CD4-positive, alpha-beta T cell treated with Interferon gamma for 1 hour (primary cell): ENCODE measurements at regions not wholly inside any gene's neighbourhood (a gene's known extent, or its start where the extent isn't known, plus 50 kb on each side); places are given as distances from the start of the nearest gene placed in this dataset.

Experiments used
- DNase-seq: peaks from one replicate; pipeline ENCODE4 v3.0.0-alpha.2; 2020

DNA sequence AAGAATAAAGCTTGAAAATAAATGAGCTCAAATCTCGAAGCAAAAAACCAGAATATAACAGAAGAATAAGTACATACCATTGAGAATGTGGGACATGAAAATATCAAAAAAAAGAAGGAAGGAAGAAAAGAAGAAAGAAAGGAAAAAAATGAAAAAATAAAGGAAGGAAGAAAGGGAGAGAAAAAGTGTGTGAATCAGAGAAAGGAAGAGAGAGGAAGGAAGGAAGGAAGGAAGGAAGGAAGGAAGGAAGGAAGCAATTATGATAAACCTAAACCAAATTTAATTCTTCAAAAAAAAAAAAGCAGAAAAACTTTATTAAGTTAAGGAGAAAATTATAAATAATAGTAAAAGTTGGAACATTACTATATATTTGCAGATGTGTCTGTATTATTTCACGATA is 949.8 kb downstream of the NLGN4X start:
- DNase-seq = no peak

DNA sequence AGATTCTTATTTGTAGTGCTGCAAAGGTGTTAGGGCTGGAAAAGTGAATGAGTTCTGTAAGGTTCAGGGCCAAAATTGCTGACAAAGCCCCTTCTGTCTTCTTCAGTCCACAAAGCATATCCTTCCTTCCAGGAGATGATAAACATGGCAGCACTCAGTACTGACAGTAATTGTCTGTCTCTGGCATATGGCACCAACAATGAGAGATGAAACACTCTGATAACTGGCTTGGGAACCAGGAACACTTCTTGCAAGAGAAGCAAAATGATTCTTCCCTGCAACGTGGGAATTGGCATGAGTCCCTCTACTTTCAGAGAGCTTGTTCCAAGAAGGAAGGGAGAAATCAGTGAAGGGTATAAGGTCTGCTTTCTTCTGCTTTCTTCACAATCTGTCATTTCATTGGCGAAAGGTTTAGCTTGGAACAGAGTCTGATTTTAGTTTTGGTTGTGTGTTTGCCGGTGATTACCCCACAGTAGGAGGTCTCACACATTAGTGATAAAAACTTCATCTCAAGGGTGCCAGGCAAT is 963.3 kb downstream of the NLGN4X start:
- DNase-seq = no peak

DNA sequence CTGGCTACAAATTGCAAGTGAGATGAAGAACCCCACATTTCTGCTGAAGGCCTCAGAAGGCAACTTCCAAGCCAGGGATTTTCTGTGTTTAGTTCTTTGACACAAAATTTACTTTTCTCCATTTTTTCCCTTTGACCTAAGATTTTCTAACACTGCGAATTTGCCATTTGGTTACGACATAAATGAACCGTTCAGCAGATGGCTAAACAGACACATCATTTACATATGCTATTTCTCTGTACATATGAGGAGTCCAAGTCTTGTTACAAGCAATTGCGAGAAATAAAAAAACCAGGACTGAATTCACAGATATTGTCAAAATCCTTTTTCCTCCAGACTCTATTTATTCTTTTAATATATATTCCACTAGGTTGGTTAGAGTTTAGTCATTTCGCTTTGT is 978.6 kb downstream of the NLGN4X start:
- no peak for DNase-seq

DNA sequence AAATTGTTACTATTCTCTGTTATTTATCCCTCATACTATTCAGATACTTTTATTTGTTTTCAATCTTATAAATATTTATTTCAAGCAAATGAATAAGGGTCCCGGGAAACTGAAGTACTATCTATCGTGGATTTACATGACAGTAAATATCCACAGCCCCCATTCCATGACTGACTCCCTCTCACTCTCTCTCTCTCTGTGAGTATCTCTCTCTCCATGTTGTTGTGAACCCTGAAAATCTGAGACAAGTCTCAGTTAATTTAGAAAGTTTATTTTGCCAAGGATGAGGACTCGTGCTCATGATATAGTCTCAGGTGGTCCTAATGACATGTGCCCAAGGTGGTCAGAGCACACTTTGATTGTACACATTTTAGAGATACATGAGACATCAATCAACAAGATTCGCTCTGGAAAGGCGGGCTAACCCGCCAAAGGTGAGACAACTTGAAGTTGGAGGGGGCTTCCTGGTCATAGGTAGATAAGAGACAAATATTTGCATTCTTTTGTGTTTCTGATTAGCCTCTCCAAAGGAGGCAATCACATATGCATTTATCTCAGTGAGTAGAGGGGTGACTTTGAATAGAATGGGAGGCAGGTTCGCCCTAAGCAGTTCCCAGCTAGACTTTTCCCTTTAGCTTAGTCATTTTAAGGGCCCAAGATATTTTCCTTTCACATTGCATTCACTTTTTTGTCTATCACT is 986.4 kb downstream of the NLGN4X start:
- no peak for DNase-seq

DNA sequence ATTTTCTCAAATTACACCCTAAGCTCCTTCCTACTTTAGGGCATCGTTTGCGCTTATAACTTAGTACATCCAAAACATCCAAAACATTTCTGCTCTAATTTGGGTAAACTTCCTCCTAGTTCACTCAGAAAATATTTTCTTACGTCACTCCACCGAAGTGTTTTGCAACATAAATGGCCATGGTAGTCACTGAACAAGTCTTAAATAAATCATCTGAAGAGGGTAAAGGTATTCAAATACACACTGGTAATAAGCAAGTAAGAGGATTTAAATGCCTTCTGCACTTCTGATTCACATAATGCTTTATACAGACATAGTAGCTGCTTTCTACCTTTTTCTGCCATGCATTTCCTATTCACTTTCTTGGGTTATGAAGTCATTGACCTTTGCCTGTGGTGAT is 991.9 kb downstream of the NLGN4X start:
- no peak for DNase-seq

DNA sequence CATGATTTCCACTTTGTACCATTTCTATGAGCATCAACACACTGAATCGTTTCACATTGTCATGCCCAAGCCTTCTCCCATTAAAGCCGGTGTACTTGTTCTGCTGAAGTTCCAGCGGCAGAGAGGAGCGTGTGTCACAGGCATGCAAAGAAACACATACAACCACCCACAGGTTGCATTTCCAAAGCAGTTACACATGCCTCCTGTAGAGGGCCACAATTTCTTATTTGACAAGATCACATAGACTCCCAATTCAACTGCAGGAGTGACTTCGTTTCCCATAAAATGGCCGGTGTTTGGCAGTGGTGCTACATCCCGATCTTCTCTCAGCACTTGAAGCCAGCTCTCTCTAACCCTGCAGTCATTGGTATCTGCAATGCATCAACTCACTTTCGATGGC is 992.6 kb downstream of the NLGN4X start:
- DNase-seq = no peak

DNA sequence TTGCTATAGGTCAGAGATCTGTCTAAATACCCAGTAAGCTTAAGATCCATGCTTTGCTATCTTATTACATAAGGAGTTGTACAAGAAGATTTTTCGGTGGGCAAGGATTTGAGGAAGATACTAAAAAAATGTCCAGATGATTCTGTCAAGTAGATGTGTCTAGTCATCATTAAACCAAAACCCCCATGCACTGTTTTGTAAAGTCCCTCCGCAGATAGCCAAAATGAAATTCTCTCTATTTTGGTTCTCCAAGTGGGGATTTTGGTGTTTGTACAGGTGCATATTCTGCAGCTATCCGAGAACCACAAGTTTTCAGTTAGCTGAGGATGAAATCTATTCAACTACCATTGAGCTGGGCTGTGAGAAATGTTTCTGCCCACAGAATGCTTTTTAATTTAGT is 994.8 kb downstream of the NLGN4X start:
- no peak for DNase-seq

DNA sequence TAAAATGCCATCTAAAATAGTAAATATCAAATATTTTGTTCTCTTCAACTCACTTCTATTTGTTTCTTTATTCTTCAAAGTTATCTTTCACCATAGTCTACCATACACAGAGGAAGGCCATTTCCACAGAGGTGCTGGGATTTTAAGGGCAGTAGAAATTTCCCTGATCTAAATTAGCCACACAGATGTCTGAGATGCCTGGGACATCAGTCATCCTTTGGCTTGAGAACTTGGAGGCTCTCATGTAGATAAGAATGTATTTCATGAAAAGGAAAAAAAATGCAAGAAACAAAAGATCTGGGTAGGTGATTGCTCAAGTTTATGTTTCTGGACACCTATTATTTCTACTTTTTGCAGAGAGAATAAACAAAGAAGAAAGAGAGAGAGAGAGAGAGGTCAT is 1008.2 kb downstream of the NLGN4X start:
- DNase-seq = no peak

DNA sequence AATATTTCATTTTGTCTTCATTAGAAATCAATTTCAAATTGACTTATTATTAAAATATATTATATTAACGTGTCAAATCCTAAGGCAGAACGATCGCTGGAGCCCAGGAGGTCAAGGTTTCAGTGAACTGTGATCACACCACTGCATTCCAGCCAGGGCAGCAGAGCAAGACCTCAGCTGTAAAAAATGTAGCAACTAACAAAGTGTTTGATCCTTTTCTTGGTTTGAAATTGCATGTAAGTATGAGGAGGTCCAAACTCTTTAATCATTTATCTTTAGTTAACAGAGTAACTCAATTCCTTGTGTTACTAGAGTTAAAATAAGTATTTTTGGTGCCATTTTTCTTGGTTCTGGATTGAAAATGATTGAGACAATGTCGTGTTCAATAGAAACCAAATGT is 1033.9 kb downstream of the NLGN4X start:
- DNase-seq = no peak

DNA sequence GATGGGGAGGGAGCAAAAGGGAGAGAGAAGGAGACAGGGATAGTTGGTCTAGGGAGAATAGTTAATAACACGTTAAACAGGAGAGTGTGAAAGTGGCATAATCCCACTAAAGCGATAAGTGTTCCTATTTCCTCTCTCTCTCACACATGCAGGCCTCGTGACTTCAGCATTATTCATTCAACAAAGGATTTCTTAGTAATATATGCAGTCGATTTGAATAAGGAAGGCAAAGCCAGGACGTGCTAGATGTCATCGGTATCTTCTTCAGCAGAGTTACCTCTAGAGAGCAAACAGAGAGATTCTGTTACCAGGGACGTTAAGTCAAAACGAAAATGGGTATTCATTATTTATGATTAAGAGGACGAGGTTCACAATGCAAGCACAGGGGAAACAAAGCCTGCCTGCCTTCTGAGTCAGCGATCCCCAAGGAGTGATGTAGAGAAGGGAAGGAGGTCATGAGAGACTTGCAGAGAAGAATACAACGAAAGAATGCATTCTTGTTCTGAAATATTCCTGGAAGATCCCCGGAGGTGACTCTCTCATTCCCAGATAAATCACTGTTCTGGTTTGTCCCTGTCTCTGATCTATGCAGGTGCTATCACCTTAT is 1048.4 kb downstream of the NLGN4X start:
- no peak for DNase-seq

DNA sequence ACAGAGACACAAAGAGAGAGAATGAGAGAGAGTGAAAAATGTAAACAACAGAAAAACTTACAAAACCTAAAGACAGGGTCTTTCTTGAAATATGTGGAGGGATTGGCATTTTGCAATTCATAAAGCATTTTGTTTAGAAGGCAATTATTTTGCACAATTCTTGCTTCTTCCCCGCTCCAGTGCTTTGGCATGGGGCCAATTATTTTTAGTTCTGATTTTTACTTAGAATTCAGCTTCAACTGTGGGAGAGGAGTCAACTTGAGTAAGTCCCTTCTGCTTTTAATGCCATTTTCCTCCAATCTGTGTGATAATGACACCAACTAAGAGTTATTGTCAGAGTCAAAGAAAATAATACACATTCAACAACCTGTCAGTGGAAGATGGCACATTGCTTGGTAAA is 1051.9 kb downstream of the NLGN4X start:
- no peak for DNase-seq

DNA sequence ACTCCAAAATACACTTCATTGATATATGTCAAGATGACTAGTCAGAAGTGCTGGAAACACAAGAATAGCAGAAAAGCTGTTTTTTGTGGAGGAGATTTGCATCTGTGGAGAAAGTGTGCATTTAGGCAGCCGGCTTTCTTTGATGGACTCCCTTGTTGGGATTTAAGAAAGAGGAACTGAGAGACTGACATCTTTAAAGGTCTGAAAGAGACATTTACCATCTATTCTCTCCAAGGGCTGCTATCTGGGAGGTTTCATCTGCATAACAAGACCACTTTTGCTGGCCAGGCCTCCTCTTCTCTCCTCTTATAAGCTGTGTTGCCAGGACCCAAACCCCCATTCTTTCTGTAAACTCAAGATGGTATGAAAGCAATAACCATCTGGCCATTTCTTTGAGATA is 1065.0 kb downstream of the NLGN4X start:
- no peak for DNase-seq

DNA sequence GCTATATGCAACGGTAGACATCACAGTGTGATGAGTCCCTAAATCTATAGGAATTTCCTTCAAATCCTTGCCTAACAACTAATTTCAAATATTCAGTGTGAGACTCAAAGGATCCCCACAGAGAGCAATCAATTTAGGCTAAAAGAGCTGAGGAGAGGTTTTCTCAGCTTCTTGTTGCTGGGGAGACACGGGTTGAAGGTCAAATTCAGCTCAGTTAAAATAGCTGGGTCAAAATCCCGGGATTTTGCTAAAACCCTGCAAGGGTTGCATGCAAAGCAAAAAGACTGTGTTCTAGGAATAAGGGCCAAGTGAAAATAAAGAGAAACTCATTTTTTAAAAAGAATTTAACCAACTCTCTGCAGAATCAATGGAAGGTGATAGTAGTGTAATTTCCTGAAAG is 1073.4 kb downstream of the NLGN4X start:
- DNase-seq = no peak

DNA sequence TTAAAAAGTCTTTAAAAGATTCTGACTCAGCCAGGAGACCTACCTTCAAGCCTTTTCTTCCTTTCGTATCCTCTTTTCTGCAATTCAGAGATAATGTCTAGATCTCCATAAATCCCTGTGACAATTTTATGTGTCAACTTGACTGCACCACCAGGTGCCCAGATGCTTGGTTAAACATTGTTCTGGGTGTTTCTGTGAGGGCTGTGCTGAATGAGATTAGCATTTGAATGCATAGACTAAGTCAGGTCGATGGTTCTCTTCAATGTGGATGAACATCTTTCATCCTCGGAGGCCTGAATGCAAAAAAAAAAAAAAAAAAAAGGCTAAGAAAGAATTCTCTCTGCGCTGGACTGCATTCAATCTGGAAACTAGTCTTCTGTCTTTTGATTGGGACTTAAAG is 1082.7 kb downstream of the NLGN4X start:
- DNase-seq = no peak

DNA sequence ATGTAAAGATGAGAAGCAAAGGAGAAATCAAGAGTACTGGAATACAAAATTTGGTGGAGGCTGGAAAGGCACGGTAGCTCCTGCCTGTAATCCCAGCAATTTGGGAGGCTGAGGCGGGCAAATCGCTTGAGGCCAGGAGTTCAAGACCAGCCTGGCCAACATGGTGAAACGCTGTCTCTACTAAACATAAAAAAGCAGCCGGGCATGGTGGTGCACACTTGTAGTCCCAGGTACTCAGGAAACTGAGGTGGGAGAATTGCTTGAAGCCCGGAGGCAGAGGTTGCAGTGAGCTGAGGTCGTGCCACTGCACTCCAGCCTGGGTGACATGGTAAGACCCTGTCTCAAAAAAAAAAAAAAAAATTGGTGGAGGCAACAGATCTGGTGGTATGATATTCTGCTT is 1086.0 kb downstream of the NLGN4X start:
- DNase-seq = no peak

DNA sequence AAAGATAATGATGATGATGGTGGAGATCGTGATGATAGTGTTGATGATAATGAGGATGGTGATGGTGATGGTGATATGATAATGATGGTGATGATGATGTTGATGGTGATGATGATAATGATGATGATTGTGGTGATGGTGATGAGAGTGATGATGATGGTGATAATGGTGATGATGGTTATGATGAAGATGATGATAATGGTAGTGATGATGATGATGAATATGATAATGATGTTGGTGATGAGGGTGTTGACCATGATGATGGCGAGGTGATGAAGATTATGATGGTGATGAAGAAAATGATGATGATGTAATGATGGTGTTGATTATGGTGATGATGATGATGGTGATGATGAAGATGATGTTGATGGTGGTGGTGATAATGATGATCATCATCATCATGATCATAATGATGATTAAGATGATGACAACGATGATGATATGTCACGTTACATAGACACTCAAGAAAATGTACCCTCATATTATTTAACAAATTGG is 1106.4 kb downstream of the NLGN4X start:
- no peak for DNase-seq

DNA sequence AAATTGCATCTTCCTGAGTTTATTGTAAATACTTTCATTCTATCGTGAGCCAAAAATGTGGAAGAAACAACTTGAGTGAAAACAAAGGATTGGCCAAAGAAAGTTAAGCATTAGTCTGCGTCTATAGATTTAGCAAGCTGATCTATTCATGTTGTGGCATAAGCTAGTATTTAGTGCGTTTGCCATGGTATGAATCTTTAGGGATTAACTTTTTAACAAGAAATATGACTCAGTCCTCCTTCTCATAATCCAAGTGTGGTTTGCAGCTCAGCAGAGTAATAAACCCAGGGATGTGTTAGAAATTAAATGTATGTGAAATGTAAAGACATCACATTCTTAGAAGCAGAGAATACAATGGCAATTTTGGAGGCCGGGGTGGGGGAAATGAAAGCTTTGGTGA is 1110.9 kb downstream of the NLGN4X start:
- no peak for DNase-seq

DNA sequence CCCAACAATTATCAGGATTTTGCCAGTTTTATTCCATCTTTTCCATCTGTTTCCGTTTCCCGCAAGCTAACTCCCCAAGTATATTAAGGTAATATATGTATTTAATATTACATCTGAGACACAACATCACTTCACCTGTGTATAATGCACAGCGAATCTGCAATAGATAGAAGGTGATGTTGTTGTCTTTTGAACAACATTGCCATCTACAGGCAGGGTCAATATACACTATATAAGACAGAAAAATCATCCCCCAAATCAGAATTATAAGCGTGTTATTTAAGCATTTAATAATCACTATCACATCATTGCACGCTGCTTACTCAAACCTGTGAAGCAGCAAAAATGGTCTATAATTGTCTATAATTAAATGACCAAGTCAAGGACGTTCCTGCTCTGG is 1115.5 kb downstream of the NLGN4X start:
- no peak for DNase-seq

DNA sequence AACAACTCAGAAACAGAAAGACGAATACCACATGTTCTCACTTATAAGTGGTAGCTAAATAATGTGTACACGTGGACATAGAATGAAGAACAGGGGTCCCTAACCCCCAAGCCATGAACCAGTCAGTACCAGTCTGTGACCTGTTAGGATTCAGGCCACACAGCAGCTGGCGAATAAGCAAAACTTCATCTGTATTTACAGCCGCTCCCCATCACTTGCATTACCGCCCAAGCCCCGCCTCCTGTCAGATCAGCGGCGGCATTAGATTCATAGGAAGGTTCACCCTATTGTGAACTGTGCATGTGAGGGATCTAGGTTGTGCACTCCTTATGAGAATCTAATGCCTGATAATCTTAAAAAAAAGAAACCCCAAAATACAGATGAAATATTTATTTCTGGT is 1128.7 kb downstream of the NLGN4X start:
- DNase-seq = no peak

DNA sequence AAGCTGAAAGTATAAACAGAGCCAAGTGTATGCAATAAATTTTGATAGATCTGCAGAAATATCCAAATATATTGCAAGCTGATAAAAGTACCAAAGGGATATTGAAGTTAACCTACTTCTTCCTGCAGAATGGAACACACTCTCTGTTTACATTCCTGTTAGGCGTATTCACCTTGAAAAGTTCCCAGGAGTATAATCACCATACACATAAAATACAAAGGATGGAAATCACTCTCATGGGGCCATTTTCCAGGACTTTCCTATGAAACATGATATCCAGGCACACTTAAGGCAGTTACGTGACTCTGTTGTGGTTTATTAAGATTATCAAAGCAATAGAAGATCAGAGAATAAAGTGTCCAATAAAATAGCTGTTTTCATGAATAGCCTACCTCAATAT is 1142.3 kb downstream of the NLGN4X start:
- no peak for DNase-seq

DNA sequence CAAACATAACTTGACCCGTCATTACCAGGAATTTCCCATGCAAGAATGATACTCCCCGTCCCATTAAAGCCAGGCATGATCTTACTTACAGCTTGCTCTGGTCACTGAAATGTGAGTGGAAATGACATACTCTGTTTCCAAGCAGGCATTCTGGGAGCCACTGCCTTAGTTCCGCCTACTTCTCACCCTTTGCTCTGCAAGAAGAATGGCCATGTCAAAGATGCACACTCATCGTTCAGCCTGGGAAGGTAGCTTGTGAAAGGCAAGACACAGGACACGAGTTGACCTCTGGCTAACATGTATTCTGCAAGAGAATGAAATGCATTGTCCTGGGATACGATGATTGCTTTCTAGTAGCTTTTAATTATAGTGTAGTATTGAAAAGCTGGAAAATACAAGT is 1144.4 kb downstream of the NLGN4X start:
- DNase-seq = no peak

DNA sequence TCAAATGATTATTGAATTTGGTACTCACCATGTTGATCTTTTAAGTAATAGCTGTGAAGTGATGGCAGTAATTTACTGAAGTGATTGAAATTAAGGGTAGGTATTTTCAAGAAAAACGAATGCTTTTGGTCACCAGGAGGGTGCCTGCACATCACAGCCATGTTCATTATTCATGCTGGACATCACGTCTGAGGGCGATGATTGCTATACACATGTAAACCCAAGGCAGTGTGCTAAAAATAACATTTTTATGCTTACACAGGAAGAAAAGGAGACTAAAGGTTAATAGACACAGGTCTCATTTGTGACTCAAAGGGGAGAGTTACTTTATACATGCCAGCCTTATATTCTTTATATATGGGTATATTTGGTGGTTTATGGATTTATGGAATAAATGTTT is 1146.0 kb downstream of the NLGN4X start:
- DNase-seq = no peak

DNA sequence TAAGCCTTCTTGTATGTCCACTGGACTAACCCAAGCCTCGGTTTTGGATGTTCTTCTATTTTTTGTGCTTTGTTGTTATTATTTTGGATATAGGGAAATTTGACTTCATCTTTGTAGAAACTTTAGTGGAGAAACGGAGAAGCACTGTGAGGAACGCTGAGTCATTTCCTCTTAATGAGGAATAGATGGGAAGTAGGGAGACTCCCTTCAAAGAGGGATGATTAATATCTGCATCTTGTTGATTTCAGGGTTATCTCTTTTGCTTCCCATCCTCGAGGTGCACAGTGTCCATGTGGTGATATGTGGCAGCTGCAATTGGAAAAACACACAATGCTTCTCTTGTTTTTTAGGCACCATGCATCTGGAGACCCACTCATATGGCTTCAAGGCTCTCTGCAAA is 1147.9 kb downstream of the NLGN4X start:
- no peak for DNase-seq

DNA sequence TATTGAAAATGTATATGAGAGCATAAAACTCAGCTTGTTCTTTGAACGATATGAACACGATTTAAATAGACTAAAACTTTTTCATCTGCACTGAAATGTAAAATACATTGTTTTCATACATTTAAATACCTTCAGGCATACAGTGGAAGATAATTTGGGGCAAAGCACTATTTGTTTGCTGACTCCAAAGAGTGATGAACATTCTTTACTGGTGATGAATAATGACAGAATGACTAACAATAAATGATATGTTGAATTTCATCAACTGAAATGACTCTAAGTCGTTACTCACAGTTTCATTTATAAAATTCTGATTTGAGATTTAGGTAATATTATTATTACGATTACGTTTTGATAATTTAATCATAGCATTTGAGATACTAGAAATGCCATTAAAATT is 1160.1 kb downstream of the NLGN4X start:
- DNase-seq = no peak

DNA sequence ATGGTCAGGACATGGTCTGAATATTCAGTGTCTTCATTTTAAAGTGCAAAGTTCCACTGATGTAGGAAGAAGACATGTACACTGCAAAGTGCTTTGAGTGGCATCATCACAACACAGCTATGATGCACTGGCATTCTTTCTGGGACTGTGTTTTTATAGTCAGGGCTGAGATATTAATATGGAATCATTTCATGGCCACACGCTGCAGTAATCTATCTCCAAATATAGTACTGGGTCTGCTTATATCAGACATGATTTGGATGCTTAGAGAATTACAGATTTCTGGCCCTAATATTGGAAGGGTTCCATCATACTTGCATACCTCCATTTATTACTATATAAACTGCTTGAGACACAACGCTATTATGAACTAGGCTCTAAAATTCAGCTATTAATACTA is 1170.9 kb downstream of the NLGN4X start:
- no peak for DNase-seq
